Lower lobe of right lung (tissue), 2 donors: ENCODE measurements at regions not wholly inside any gene's neighbourhood (a gene's known extent, or its start where the extent isn't known, plus 50 kb on each side); places are given as distances from the start of the nearest gene placed in this dataset.

Source experiments
- ATAC-seq, 2 donors: fragments of 200-7000 bp; cut with Tn5 transposase; one replicate each; pipeline ENCODE4 v1.9.1; 2020 to 2022; ENCODE audit warnings: mild to moderate bottlenecking in 2 of 2, moderate library complexity in 2 of 2
- DNase-seq: peaks from one replicate; pipeline ENCODE4 v3.0.0-alpha.2; 2020
- H3K27ac ChIP-seq: fragments of 200-600 bp; one replicate; pipeline ENCODE4 v1.8.0; 2022
- H3K27me3 ChIP-seq: fragments of 200-600 bp; one replicate; pipeline ENCODE4 v1.8.0; 2022; ENCODE audit warnings: low read depth
- H3K36me3 ChIP-seq: fragments of 200-600 bp; one replicate; pipeline ENCODE4 v1.8.0; 2022; ENCODE audit warnings: mild to moderate bottlenecking
- H3K4me1 ChIP-seq: fragments of 200-600 bp; one replicate; pipeline ENCODE4 v1.8.0; 2022
- H3K4me3 ChIP-seq: fragments of 200-600 bp; one replicate; pipeline ENCODE4 v1.8.0; 2022; ENCODE audit warnings: mild to moderate bottlenecking
- H3K9me3 ChIP-seq: fragments of 200-600 bp; one replicate; pipeline ENCODE4 v1.8.0; 2022
- intact Hi-C: fragments of 100-400 bp; cut with DNase I; formaldehyde crosslinking; loops from one replicate; pipeline ENCODE4 v1.11.0; 2022
- TF ChIP-seq, protein P1 (sequence below): fragments of 200-600 bp; IDR thresholded peaks from one replicate; pipeline ENCODE4 v1.8.0; 2022; ENCODE audit warnings: antibody characterized with exemption, mild to moderate bottlenecking
- donor health status: DM: no; HTN: yes; CAD: no; lungs with severe emphysema.

DNA sequence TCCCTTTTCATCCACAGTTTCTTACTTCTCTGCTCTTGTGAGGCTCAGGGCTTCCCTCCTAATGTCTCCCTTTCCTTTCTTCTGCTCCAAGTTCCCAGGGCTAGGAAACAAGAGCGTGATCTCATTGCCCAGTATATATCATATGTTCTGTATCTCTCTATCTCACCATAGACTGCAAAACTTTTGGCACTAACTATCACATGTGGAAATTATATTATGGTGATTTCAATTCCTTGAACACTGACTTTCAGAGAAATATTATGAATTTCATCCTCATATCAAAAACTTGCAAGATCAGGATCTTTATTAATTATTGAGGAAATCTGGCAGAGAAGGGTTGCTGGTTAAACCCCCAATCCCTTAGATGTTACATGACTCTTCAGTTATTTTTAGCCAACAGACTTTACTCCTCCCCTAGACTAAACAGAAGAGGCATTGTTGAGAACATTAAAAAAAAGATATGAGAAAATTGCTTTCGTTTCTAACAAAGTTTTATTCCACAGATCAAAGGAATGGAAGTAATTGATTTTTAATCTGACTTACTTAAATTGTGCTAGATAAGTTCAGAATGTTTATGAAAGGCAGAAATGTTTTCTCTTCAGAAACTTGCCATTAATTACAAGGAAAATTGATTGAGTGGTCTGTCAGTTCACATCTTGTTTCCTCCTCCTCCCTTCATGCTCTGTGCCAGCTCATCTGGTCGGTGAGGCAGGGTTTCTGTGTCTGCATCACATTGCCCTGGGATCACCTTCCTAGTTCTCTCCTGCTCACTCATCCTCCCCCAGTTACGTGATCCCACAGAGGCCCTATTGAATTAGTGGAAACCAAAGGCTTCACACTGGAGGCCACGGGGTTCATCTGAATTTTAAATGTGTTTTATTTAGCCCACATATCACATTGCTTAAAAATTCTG is 378.5 kb downstream of the LMO7 start:
- Histone ChIP-seq H3K9me3 (no peaks in the 10 kb centered on the region), H3K36me3 (no peaks in the 10 kb centered on the region), H3K4me1 (no peaks in the 10 kb centered on the region), H3K27me3 (no peaks in the 10 kb centered on the region), H3K4me3 (no peak overlapping the region), H3K27ac (no peak overlapping the region)
- intact Hi-C loops: no loop called here
- TF ChIP-seq, protein P1, sequence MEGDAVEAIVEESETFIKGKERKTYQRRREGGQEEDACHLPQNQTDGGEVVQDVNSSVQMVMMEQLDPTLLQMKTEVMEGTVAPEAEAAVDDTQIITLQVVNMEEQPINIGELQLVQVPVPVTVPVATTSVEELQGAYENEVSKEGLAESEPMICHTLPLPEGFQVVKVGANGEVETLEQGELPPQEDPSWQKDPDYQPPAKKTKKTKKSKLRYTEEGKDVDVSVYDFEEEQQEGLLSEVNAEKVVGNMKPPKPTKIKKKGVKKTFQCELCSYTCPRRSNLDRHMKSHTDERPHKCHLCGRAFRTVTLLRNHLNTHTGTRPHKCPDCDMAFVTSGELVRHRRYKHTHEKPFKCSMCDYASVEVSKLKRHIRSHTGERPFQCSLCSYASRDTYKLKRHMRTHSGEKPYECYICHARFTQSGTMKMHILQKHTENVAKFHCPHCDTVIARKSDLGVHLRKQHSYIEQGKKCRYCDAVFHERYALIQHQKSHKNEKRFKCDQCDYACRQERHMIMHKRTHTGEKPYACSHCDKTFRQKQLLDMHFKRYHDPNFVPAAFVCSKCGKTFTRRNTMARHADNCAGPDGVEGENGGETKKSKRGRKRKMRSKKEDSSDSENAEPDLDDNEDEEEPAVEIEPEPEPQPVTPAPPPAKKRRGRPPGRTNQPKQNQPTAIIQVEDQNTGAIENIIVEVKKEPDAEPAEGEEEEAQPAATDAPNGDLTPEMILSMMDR: no peak
- ATAC-seq (no peak), DNase-seq (no peak)

DNA sequence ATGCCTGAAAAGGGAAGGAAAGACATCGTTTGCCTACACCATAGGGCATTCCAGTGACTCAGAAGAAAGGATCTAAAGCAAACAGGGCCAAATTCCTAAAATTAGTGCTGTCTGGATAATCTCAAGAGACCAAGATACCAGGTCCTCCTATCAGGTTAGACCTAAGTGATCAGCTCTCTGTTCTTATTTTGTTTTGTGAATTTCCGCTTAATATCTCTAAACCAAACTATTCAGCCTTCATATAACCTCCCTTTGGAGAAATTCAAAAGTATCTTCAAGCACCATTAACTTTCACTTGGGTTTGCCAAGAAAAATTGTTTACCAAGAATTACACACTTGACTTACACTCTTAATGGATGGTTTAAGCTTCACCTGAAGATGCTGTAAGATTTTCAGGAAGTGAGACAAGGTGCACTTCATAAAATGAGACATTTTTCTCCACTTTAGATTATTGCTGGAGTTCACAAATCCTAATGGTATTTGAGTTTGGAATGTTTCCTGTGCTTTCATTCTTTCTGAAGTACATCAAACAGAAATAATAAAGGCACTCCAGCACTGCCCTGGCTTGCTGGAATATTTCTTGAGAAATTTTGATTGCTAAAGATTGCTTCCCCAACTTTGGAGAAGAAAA is 376.1 kb downstream of the LMO7 start:
- H3K4me3 ChIP-seq: no peak overlapping the region
- H3K27ac ChIP-seq: peak overlapping the region; percentile 25
- no peaks in the 10 kb centered on the region for H3K27me3 ChIP-seq
- intact Hi-C loops: no loop called here
- no peaks in the 10 kb centered on the region for H3K36me3 ChIP-seq
- no peaks in the 10 kb centered on the region for H3K4me1 ChIP-seq
- TF ChIP-seq, protein P1: no peak
- ATAC-seq (peak; percentile 81 to 83), DNase-seq (no peak)
- H3K9me3 ChIP-seq: no peaks in the 10 kb centered on the region

DNA sequence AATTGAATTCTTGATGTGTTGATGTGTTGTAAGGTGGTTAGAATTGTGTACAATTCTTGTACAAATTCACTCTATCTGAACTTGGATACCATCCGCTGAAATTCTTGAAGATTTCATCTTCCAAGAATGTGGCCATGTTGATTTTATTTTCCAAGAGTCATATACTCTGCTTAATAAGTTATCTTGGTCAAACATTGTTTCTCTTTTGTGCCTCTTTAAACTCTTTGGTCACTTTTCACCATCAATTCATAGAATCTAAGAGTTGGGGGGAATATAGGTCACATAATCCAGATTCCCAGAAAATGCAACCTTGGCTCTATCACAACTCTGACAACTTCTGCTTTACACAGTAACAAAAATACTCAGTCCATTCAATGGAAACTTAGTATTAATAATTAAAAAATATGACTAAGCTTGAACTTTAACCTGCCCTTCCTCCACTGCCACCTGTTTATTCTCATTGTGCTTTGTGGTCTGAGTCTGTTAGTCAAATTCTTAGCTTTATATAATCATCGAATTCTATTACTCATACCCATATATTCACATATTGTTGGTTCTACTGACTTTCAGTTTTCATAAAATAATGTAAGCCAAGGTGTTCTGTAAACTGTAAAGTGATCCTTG is 373.2 kb downstream of the LMO7 start:
- no peaks in the 10 kb centered on the region for H3K27me3 ChIP-seq
- no peak overlapping the region for H3K4me3 ChIP-seq
- no peak overlapping the region for H3K27ac ChIP-seq
- H3K4me1 ChIP-seq: no peaks in the 10 kb centered on the region
- DNase-seq: no peak
- H3K9me3 ChIP-seq: no peaks in the 10 kb centered on the region
- H3K36me3 ChIP-seq: no peaks in the 10 kb centered on the region
- intact Hi-C loops: no loop called here
- ATAC-seq: no peak
- TF ChIP-seq, protein P1: no peak

DNA sequence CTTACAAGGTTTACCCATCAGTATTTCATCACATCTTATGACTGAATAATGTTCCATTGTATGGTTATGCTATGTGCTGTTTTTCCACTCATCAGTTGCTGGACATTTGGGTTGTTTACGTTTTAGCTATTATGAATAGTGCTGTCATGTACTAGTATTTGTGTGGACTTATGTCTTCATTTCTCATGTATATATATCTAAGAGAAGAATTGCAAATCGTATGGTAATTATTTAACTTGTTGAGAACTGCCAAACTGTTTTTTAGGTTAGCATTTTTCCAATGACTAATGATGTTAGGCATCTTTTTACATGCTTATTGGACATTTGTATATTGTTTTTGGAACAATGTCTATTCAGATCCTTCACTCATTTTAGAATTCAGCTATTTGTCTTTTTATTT is 368.3 kb downstream of the LMO7 start:
- ATAC-seq (no peak), DNase-seq (no peak)
- no peaks in the 10 kb centered on the region for H3K4me1 ChIP-seq
- intact Hi-C loops: no loop called here
- H3K4me3 ChIP-seq: no peak overlapping the region
- no peaks in the 10 kb centered on the region for H3K27me3 ChIP-seq
- H3K36me3 ChIP-seq: no peaks in the 10 kb centered on the region
- TF ChIP-seq, protein P1: no peak
- H3K27ac ChIP-seq: no peak overlapping the region
- no peaks in the 10 kb centered on the region for H3K9me3 ChIP-seq

DNA sequence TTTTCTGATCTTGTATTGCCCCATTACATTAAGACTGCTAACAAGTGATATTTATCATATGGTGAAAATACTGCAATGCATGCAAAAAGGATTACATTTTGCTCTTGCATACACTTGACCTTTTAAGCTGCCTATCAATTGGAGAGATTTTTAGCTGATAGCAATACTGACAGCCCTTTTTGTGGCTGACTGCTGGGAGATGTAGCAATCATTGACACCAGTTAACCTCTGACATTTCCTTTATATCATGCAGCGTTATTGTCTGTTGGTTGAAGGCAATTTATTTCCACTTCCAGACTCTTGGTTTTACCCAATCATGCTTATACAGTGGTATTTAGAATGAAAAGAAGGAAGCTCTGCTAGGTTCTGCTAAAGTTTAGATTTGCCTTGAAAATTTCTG is 364.0 kb downstream of the LMO7 start:
- no peak overlapping the region for H3K4me3 ChIP-seq
- intact Hi-C loops: no loop called here
- no peaks in the 10 kb centered on the region for H3K27me3 ChIP-seq
- DNase-seq: no peak
- H3K36me3 ChIP-seq: no peaks in the 10 kb centered on the region
- no peaks in the 10 kb centered on the region for H3K9me3 ChIP-seq
- H3K27ac ChIP-seq: no peak overlapping the region
- H3K4me1 ChIP-seq: no peaks in the 10 kb centered on the region
- TF ChIP-seq, protein P1: no peak
- ATAC-seq: no peak
